ENCODE measurements at regions not wholly inside any gene's neighbourhood (a gene's known extent, or its start where the extent isn't known, plus 50 kb on each side); places are given as distances from the start of the nearest gene placed in this dataset.

DNA sequence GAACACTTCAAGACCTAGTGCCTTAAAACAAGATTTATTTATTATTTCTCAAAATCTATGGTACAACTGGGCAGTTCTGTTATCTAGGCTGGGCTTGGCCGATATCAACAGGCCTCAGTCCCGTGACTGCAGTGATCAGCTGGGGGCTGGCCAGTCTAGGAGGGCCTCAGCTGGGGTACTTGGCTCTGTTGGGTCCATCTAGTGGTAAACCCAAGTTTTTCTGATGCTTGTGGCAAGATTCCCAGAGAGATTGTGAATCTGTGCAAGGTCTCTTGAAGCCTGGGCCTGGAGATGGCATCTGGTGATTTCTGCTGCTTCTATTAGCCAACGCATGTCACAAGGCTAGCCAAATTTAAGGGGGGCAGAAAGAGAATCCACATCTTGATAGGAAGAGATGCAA lies 482.4 kb upstream of the SGO1 start:
- H3K36me3 ChIP-seq (ENCODE audit: insufficient read depth, low read length, poor library complexity, severe bottlenecking): no peaks in the 10 kb centered on the region
- TF ChIP-seq, protein P1, sequence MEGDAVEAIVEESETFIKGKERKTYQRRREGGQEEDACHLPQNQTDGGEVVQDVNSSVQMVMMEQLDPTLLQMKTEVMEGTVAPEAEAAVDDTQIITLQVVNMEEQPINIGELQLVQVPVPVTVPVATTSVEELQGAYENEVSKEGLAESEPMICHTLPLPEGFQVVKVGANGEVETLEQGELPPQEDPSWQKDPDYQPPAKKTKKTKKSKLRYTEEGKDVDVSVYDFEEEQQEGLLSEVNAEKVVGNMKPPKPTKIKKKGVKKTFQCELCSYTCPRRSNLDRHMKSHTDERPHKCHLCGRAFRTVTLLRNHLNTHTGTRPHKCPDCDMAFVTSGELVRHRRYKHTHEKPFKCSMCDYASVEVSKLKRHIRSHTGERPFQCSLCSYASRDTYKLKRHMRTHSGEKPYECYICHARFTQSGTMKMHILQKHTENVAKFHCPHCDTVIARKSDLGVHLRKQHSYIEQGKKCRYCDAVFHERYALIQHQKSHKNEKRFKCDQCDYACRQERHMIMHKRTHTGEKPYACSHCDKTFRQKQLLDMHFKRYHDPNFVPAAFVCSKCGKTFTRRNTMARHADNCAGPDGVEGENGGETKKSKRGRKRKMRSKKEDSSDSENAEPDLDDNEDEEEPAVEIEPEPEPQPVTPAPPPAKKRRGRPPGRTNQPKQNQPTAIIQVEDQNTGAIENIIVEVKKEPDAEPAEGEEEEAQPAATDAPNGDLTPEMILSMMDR (conservative IDR thresholded peaks at IDR 0.05; ENCODE audit: low read depth, low read length): no peak; the same call in 1 of the 2 replicates
- no peak for TF ChIP-seq EZH2 (IDR thresholded peaks at IDR 0.05; ENCODE audit: borderline replicate concordance, low read depth, low read length, poor library complexity, severe bottlenecking)
- H3K27ac ChIP-seq (ENCODE audit: low read depth, low read length, poor library complexity, severe bottlenecking): no peak overlapping the region
- POLR2A ChIA-PET (ENCODE audit: low non-redundant PET): no interaction called here
- no peak for DNase-seq (ENCODE audit: low spot score)
- H3K27me3 ChIP-seq (replicated peaks; ENCODE audit: insufficient read depth, low read depth, low read length, poor library complexity): no peaks in the 10 kb centered on the region
- intact Hi-C loops (cut with micrococcal nuclease; ENCODE audit: unreplicated experiment): no loop called here
- H3K4me1 ChIP-seq (ENCODE audit: insufficient read depth, low read length, poor library complexity, severe bottlenecking): no peaks in the 10 kb centered on the region
- BruUV-seq (replicated peaks): no TSS peak
- CTCF ChIA-PET: no interaction called here
- peaks cover 12% of the 10 kb centered on the region for H3K9me3 ChIP-seq (ENCODE audit: low read depth, low read length, poor library complexity, severe bottlenecking)
- no peak overlapping the region for H3K4me3 ChIP-seq (ENCODE audit: low read depth, low read length, poor library complexity, severe bottlenecking)

DNA sequence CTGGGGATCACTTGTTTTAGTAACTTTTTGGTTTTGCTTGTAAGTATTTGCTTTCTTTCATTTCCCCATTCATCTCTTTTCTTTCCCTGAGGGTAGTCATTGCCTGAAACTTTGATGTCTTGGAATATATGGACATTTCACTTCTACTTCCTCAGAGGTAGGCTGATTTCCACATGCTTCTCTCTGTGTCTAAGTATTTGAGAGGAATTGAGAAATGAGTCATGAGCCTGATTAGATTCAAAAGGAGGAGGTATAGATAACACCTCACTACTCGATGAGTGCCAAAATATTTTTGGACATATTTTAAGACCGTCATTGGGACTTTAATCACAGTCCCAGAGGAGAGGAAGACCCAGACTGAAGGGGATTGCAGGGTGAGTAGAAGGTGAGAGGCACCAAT lies 480.1 kb upstream of the SGO1 start:
- no peak overlapping the region for H3K4me3 ChIP-seq (ENCODE audit: low read depth, low read length, poor library complexity, severe bottlenecking)
- no peaks in the 10 kb centered on the region for H3K4me1 ChIP-seq (ENCODE audit: insufficient read depth, low read length, poor library complexity, severe bottlenecking)
- TF ChIP-seq, protein P1 (conservative IDR thresholded peaks at IDR 0.05; ENCODE audit: low read depth, low read length): no peak
- no peak for TF ChIP-seq EZH2 (IDR thresholded peaks at IDR 0.05; ENCODE audit: borderline replicate concordance, low read depth, low read length, poor library complexity, severe bottlenecking)
- intact Hi-C loops (cut with micrococcal nuclease; ENCODE audit: unreplicated experiment): no loop called here
- CTCF ChIA-PET: no interaction called here
- no peak for DNase-seq (ENCODE audit: low spot score)
- POLR2A ChIA-PET (ENCODE audit: low non-redundant PET): no interaction called here
- H3K27ac ChIP-seq (ENCODE audit: low read depth, low read length, poor library complexity, severe bottlenecking): no peak overlapping the region
- no peaks in the 10 kb centered on the region for H3K36me3 ChIP-seq (ENCODE audit: insufficient read depth, low read length, poor library complexity, severe bottlenecking)
- H3K9me3 ChIP-seq (ENCODE audit: low read depth, low read length, poor library complexity, severe bottlenecking): peaks cover 10% of the 10 kb centered on the region
- no TSS peak for BruUV-seq (replicated peaks)
- no peaks in the 10 kb centered on the region for H3K27me3 ChIP-seq (replicated peaks; ENCODE audit: insufficient read depth, low read depth, low read length, poor library complexity)

DNA sequence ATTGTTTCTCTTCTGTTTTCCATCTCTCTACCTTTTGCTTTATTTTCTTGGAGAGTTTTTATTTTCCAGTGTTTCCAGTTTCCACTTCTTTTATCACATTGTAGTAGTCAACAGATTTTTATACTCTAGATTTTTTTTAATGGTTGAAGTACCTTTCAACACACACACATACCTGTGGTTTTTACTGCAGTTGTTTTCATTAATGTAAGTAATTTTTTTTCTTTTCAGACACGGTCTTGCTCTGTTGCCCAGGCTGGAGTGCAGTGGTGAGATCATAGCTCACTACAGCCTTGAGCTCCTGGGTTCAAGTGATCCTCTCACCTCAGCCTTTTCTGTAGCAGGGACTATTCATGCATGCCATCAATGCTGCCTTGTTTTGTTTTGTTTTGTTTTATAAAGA lies 472.5 kb upstream of the SGO1 start:
- no peaks in the 10 kb centered on the region for H3K4me1 ChIP-seq (ENCODE audit: insufficient read depth, low read length, poor library complexity, severe bottlenecking)
- no peaks in the 10 kb centered on the region for H3K36me3 ChIP-seq (ENCODE audit: insufficient read depth, low read length, poor library complexity, severe bottlenecking)
- POLR2A ChIA-PET (ENCODE audit: low non-redundant PET): no interaction called here
- no TSS peak for BruUV-seq (replicated peaks)
- CTCF ChIA-PET: no interaction called here
- intact Hi-C loops (cut with micrococcal nuclease; ENCODE audit: unreplicated experiment): no loop called here
- no peaks in the 10 kb centered on the region for H3K27me3 ChIP-seq (replicated peaks; ENCODE audit: insufficient read depth, low read depth, low read length, poor library complexity)
- TF ChIP-seq, protein P1 (conservative IDR thresholded peaks at IDR 0.05; ENCODE audit: low read depth, low read length): no peak
- no peak for TF ChIP-seq EZH2 (IDR thresholded peaks at IDR 0.05; ENCODE audit: borderline replicate concordance, low read depth, low read length, poor library complexity, severe bottlenecking)
- DNase-seq (ENCODE audit: low spot score): no peak
- H3K27ac ChIP-seq (ENCODE audit: low read depth, low read length, poor library complexity, severe bottlenecking): no peak overlapping the region
- peaks cover 14% of the 10 kb centered on the region for H3K9me3 ChIP-seq (ENCODE audit: low read depth, low read length, poor library complexity, severe bottlenecking)
- H3K4me3 ChIP-seq (ENCODE audit: low read depth, low read length, poor library complexity, severe bottlenecking): no peak overlapping the region

Measured in A673 (cell line).